Neural cell (in vitro differentiated cells): ENCODE measurements at regions not wholly inside any gene's neighbourhood (a gene's known extent, or its start where the extent isn't known, plus 50 kb on each side); places are given as distances from the start of the nearest gene placed in this dataset.
"Not testable (repeated sequence)": the region's sequence is repeated elsewhere in the genome, so short reads cannot be mapped to it uniquely, and the experiment has no call there.

ENCODE experiments used
- H2AFZ ChIP-seq: fragments of 200-600, 300-800 bp; sonication (generic), shearing (Covaris generic); 2 replicates; pipeline ENCODE4 v1.6.0; 2014; ENCODE audit warnings: low read depth, mild to moderate bottlenecking, antibody characterized with exemption, low read length, moderate library complexity
- H3F3A ChIP-seq: fragments of 200-600 bp; shearing (Covaris generic); 2 replicates; pipeline ENCODE4 v1.6.1; 2016; ENCODE audit warnings: mild to moderate bottlenecking, moderate library complexity, mixed read lengths, antibody characterized with exemption, low read length; ENCODE audit not compliant: insufficient read depth, poor library complexity, severe bottlenecking
- H3K27ac ChIP-seq: fragments of 200-600, 300-800 bp; sonication (generic), shearing (Covaris generic); 2 replicates; pipeline ENCODE4 v1.5.1; 2014; ENCODE audit warnings: mild to moderate bottlenecking, low read length, moderate library complexity
- H3K27me3 ChIP-seq: fragments of 300-800, 200-600 bp; sonication (generic), shearing (Covaris generic); 2 replicates; pipeline ENCODE4 v1.6.0; 2014; ENCODE audit warnings: mild to moderate bottlenecking, low read depth, low read length, moderate library complexity; ENCODE audit not compliant: insufficient read depth
- H3K36me3 ChIP-seq: fragments of 300-800, 200-600 bp; sonication (generic), shearing (Covaris generic); 2 replicates; pipeline ENCODE4 v1.5.1; 2014; ENCODE audit warnings: mild to moderate bottlenecking, antibody characterized with exemption, low read length, moderate library complexity; ENCODE audit not compliant: insufficient read depth
- H3K4me2 ChIP-seq: fragments of 300-800, 200-600 bp; sonication (generic), shearing (Covaris generic); 2 replicates; pipeline ENCODE4 v1.6.0; 2014; ENCODE audit warnings: mild to moderate bottlenecking, low read length
- H3K4me3 ChIP-seq: fragments of 300-800, 200-600 bp; sonication (generic), shearing (Covaris generic); 2 replicates; pipeline ENCODE4 v1.5.1; 2014; ENCODE audit warnings: mild to moderate bottlenecking, low read length, moderate library complexity
- H3K79me2 ChIP-seq: fragments of 200-600 bp; shearing (Covaris generic); replicated peaks from 2 replicates; pipeline ENCODE4 v1.6.0; 2014; ENCODE audit warnings: mild to moderate bottlenecking, low read length, moderate library complexity; ENCODE audit not compliant: insufficient read depth
- H3K9ac ChIP-seq: fragments of 300-800, 200-600 bp; sonication (generic), shearing (Covaris generic); 2 replicates; pipeline ENCODE4 v1.6.1; 2016; ENCODE audit warnings: mild to moderate bottlenecking, low read length, mixed read lengths
- H3K9me2 ChIP-seq: fragments of 200-600 bp; shearing (Covaris generic); 2 replicates; pipeline ENCODE4 v1.6.1; 2016; ENCODE audit warnings: mild to moderate bottlenecking, low read length, mixed read lengths; ENCODE audit not compliant: insufficient read depth
- H3K9me3 ChIP-seq: fragments of 200-600, 300-800 bp; sonication (generic), shearing (Covaris generic); 2 replicates; pipeline ENCODE4 v1.6.1; 2016; ENCODE audit warnings: mild to moderate bottlenecking, mixed run types, low read length, moderate library complexity, mixed read lengths
- H4K20me1 ChIP-seq: fragments of 200-600 bp; shearing (Covaris generic); 2 replicates; pipeline ENCODE4 v1.6.1; 2016; ENCODE audit warnings: mild to moderate bottlenecking, mixed run types; ENCODE audit not compliant: insufficient read depth
- EP300 ChIP-seq: fragments of 450-650 bp; conservative IDR thresholded peaks from 2 replicates; pipeline ENCODE4 v1.6.1; 2014; ENCODE audit warnings: antibody characterized with exemption, mild to moderate bottlenecking, moderate library complexity; ENCODE audit not compliant: poor library complexity, severe bottlenecking
- EZH2 ChIP-seq: fragments of 200-600, 300-800 bp; shearing (Covaris generic), sonication (generic); IDR thresholded peaks from 2 replicates; pipeline ENCODE4 v1.6.1; 2014; ENCODE audit warnings: antibody characterized with exemption, low read length, borderline replicate concordance, mild to moderate bottlenecking; ENCODE audit not compliant: insufficient read depth, poor library complexity, severe bottlenecking
- MXI1 ChIP-seq: fragments of 450-650 bp; conservative IDR thresholded peaks from 2 replicates; pipeline ENCODE4 v1.6.1; 2014; ENCODE audit warnings: antibody characterized with exemption, mild to moderate bottlenecking; ENCODE audit not compliant: poor library complexity, severe bottlenecking
- POLR2AphosphoS5 ChIP-seq: IDR thresholded peaks from 2 replicates; pipeline ENCODE4 v1.6.1; 2012
- RAD21 ChIP-seq: fragments of 450-650 bp; conservative IDR thresholded peaks from 2 replicates; pipeline ENCODE4 v1.6.1; 2014; ENCODE audit warnings: antibody characterized with exemption, mild to moderate bottlenecking, moderate library complexity
- SMC3 ChIP-seq: fragments of 450-650 bp; conservative IDR thresholded peaks from 2 replicates; pipeline ENCODE4 v1.6.1; 2014; ENCODE audit warnings: antibody characterized with exemption, mild to moderate bottlenecking, moderate library complexity; ENCODE audit not compliant: poor library complexity
- TAF1 ChIP-seq: IDR thresholded peaks from 2 replicates; pipeline ENCODE4 v1.6.1; 2012; ENCODE audit warnings: low read depth
- TF ChIP-seq, protein P1 (sequence below): IDR thresholded peaks from 2 replicates; pipeline ENCODE4 v1.6.1; 2012; ENCODE audit warnings: borderline replicate concordance
- TF ChIP-seq, protein P2 (sequence below): fragments of 450-650 bp; IDR thresholded peaks from 2 replicates; pipeline ENCODE4 v1.5.1; 2014; ENCODE audit warnings: antibody characterized with exemption, mild to moderate bottlenecking, moderate library complexity; ENCODE audit not compliant: poor library complexity, severe bottlenecking

DNA sequence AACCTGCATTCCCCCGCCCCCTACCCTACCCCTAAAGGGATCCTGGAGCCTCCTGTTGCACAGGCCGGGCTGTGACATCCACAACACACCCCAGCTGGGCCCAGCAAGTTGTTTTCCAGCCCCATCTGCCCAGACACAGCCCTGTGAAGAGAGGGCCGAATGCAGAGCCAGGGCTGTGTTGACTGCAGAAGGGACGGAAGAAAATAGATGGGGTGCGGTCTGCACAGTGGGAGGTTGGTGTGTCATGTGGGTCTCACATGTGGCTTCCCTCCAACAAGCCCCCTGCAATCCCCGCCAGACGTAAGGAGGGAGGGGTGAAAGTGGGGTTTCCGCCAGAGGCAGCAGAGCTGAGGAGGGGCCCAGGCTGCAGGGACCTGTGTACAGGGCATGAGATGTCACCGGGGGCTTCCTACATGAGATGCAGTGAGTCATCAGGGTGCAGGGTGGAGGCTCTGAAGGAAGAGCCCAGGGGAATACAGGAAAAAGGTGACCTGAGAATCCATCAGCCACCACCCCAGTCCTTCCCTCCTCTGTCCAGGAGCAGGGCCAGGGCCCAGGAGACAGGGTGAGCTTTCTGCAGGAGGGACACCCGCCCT is 60.2 kb upstream of the SULF2 start:
- not testable (repeated sequence) for H3K27me3 ChIP-seq, H3K9me2 ChIP-seq, H3K79me2 ChIP-seq, H3K4me2 ChIP-seq, H3K27ac ChIP-seq, H3K4me3 ChIP-seq, H4K20me1 ChIP-seq, H3K9ac ChIP-seq, H3F3A ChIP-seq, H3K9me3 ChIP-seq, H2AFZ ChIP-seq, H3K36me3 ChIP-seq

DNA sequence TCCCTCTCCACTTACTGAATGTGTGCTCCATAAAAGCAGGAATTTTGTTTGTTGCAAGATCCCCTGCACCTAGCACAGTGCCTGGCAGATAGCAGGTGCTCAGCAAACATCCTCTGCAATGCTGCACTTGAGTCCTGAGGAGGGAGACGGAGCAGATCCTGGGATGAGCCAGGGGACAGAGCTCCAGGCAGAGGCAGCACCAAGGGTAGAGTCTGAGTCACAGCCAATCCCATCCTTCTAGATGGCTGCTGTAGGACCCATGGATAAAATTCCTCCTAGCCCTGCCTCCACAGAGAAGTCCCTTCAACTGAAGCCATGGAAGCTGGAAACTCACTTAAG is 59.3 kb upstream of the SULF2 start:
- not testable (repeated sequence) for H3F3A ChIP-seq, H3K36me3 ChIP-seq, H3K27me3 ChIP-seq, H2AFZ ChIP-seq, H3K79me2 ChIP-seq, H3K27ac ChIP-seq, H3K9me3 ChIP-seq, H3K9ac ChIP-seq, H3K4me3 ChIP-seq, H4K20me1 ChIP-seq, H3K9me2 ChIP-seq, H3K4me2 ChIP-seq

DNA sequence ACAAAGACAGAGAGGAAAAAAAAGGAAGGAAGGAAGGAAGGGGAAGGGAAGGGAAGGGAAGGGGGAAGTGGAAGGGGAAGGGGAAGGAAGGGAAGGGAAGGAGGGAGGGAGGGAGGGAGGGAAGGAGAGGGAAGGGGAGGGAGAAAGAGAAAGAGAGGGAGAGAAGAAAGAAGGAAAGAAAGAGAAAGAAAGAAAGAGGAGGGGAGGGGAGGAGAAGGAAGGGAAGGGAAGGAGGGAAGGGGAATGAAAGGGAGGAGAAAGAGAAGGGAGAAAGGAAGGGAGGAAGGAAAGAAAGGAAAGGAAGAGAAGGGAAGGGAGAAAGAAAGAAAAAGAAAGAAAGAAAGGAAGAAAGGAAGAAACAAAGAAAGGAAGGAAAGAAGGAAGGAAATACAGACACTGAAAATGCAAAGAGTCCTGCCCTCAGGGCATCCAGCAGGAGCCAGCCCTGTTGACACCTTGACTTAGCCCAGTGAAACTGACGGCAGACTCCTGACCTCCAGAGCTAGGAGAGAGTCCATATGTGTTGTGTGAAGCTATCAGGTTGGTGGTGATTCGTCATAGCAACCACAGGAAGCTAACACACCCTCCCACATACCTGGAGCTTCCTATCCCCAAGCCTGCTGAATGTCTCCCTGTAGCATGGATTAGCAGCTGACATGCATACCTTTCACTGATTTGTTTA is 58.7 kb upstream of the SULF2 start:
- Histone ChIP-seq H3K36me3 (no peaks in the 10 kb centered on the region), H3K27ac (no peak overlapping the region), H3K27me3 (no peaks in the 10 kb centered on the region), H4K20me1 (no peaks in the 10 kb centered on the region), H3K9me2 (no peaks in the 10 kb centered on the region), H2AFZ (no peak overlapping the region), H3F3A (no peaks in the 10 kb centered on the region), H3K4me2 (no peak overlapping the region), H3K9me3 (no peaks in the 10 kb centered on the region), H3K4me3 (no peak overlapping the region), H3K9ac (no peak overlapping the region), H3K79me2 (no peaks in the 10 kb centered on the region)
- TF ChIP-seq, protein P1, sequence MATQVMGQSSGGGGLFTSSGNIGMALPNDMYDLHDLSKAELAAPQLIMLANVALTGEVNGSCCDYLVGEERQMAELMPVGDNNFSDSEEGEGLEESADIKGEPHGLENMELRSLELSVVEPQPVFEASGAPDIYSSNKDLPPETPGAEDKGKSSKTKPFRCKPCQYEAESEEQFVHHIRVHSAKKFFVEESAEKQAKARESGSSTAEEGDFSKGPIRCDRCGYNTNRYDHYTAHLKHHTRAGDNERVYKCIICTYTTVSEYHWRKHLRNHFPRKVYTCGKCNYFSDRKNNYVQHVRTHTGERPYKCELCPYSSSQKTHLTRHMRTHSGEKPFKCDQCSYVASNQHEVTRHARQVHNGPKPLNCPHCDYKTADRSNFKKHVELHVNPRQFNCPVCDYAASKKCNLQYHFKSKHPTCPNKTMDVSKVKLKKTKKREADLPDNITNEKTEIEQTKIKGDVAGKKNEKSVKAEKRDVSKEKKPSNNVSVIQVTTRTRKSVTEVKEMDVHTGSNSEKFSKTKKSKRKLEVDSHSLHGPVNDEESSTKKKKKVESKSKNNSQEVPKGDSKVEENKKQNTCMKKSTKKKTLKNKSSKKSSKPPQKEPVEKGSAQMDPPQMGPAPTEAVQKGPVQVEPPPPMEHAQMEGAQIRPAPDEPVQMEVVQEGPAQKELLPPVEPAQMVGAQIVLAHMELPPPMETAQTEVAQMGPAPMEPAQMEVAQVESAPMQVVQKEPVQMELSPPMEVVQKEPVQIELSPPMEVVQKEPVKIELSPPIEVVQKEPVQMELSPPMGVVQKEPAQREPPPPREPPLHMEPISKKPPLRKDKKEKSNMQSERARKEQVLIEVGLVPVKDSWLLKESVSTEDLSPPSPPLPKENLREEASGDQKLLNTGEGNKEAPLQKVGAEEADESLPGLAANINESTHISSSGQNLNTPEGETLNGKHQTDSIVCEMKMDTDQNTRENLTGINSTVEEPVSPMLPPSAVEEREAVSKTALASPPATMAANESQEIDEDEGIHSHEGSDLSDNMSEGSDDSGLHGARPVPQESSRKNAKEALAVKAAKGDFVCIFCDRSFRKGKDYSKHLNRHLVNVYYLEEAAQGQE: no peak
- TF ChIP-seq POLR2AphosphoS5 (no peak), TAF1 (no peak), MXI1 (no peak), SMC3 (no peak), EP300 (no peak), EZH2 (no peak), RAD21 (no peak)
- TF ChIP-seq, protein P2, sequence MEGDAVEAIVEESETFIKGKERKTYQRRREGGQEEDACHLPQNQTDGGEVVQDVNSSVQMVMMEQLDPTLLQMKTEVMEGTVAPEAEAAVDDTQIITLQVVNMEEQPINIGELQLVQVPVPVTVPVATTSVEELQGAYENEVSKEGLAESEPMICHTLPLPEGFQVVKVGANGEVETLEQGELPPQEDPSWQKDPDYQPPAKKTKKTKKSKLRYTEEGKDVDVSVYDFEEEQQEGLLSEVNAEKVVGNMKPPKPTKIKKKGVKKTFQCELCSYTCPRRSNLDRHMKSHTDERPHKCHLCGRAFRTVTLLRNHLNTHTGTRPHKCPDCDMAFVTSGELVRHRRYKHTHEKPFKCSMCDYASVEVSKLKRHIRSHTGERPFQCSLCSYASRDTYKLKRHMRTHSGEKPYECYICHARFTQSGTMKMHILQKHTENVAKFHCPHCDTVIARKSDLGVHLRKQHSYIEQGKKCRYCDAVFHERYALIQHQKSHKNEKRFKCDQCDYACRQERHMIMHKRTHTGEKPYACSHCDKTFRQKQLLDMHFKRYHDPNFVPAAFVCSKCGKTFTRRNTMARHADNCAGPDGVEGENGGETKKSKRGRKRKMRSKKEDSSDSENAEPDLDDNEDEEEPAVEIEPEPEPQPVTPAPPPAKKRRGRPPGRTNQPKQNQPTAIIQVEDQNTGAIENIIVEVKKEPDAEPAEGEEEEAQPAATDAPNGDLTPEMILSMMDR: no peak

DNA sequence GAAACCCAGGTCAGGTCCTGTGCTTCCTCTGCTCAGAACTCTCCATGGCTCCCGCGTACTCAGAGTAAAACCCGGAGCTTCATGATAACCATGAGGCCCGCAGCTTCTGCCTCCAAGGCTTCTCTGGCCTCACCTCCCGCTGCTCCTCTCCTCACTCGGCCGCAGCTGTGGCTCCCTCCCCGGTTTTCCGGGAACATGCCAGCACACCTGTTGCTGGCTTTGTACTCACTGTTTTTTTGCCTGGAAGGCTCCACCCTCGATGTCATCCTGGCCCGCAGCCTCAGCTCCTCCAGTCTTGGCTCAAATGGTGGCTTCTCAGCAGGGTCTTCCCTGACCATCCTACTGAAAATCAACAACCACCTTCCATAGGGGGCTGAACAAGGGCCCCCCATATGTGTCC is 57.7 kb upstream of the SULF2 start:
- H3F3A ChIP-seq, H3K79me2 ChIP-seq, H2AFZ ChIP-seq, H3K4me3 ChIP-seq, H3K9me2 ChIP-seq, H4K20me1 ChIP-seq, H3K27me3 ChIP-seq, H3K4me2 ChIP-seq, H3K36me3 ChIP-seq, H3K9me3 ChIP-seq, H3K27ac ChIP-seq, H3K9ac ChIP-seq: not testable (repeated sequence)

DNA sequence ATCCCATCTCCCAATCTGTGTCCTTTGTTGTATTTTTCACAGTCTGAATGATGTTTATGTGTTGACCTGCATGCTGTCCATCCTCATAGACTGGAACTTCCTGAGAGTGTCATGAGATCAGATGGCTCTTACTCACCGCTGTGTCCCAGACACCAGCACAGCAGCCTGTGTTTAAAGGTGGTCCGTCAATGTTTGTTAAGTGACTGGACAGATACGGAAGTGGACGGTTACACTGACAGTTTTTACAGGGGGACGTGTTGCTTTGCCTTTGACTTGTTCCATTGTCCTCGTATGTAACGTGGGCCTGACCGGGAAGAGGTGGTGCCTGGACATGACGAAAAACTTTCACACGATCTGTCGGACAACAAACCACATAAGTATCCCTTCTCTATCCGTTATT is 56.7 kb upstream of the SULF2 start:
- H3K79me2 ChIP-seq, H3K27me3 ChIP-seq, H3K4me2 ChIP-seq, H4K20me1 ChIP-seq, H2AFZ ChIP-seq, H3K4me3 ChIP-seq, H3K9me3 ChIP-seq, H3K9me2 ChIP-seq, H3K9ac ChIP-seq, H3K36me3 ChIP-seq, H3K27ac ChIP-seq, H3F3A ChIP-seq: not testable (repeated sequence)
